HCT116 (cell line): ENCODE measurements at regions not wholly inside any gene's neighbourhood (a gene's known extent, or its start where the extent isn't known, plus 50 kb on each side); places are given as distances from the start of the nearest gene placed in this dataset.

ENCODE experiments used
- ATAC-seq: fragments of 200-7000 bp; cut with Tn5 transposase; 2 replicates; pipeline ENCODE4 v1.9.1; 2020; ENCODE audit warnings: mild to moderate bottlenecking, moderate library complexity
- BruUV-seq: library from RNA; stranded (reverse); fragments of 400-500 nt; replicated peaks from 2 replicates; lab custom pipeline; 2021; lab: Mats Ljungman, UMichigan
- CTCF ChIA-PET: fragments of 300-600 bp; sonication (Branson Sonifier 250); formaldehyde crosslinking; loops from one replicate; lab custom pipeline; 2021; ENCODE audit warnings: antibody characterized with exemption; lab: Charles Lee
- POLR2A ChIA-PET: fragments of 300-600, 350-600 bp; sonication (Branson Sonifier 250); formaldehyde crosslinking; loops from one replicate; lab custom pipeline; 2021; ENCODE audit warnings: antibody characterized with exemption; lab: Charles Lee
- RAD21 ChIA-PET, 2 experiments: fragments of 300-600 bp; sonication (Branson Sonifier 250); formaldehyde crosslinking; loops; one replicate each; lab custom pipeline; 2023; ENCODE audit warnings: low total read pairs in 2 of 2; ENCODE audit not compliant: uncharacterized antibody in 2 of 2, unreplicated experiment in 2 of 2, low non-redundant PET in 1 of 2; lab: Charles Lee
- DNase-seq: peaks from one replicate; pipeline ENCODE4 v3.0.0-alpha.2; 2010; ENCODE audit warnings: low read depth, low spot score
- H2AFZ ChIP-seq: fragments of 200-600 bp; shearing (Covaris generic), sonication (generic); 2 replicates; pipeline ENCODE4 v1.6.1; 2017; ENCODE audit warnings: low read depth, mixed run types, mixed read lengths, antibody characterized with exemption, low read length; ENCODE audit not compliant: poor library complexity, severe bottlenecking
- H3K27ac ChIP-seq: 2 replicates; pipeline ENCODE4 v1.5.1; 2012; ENCODE audit warnings: low read depth, low read length
- H3K27me3 ChIP-seq: fragments of 200-600 bp; sonication (generic); 2 replicates; pipeline ENCODE4 v1.6.1; 2016; ENCODE audit warnings: mixed run types, low read length, mixed read lengths; ENCODE audit not compliant: insufficient read depth
- H3K36me3 ChIP-seq, 2 experiments: fragments of 200-500 bp in 1 of 2; fragments of 200-600 bp in 1 of 2; sonication (Bioruptor generic) in 1 of 2; sonication (generic) in 1 of 2; 2 replicates each; pipeline versions ENCODE4 v1.5.1 to v1.6.1; 2014 to 2016; ENCODE audit warnings: low read length in 2 of 2, inconsistent platforms in 1 of 2, mixed read lengths in 1 of 2, mixed run types in 1 of 2; ENCODE audit not compliant: insufficient read depth in 2 of 2, control insufficient read depth in 1 of 2
- H3K4me1 ChIP-seq, 2 experiments: fragments of 200-600 bp in 1 of 2; sonication (generic) in 1 of 2; 2 replicates each; pipeline versions ENCODE4 v1.5.1 to v1.6.1; 2012 to 2017; ENCODE audit warnings: low read length in 2 of 2, inconsistent platforms in 1 of 2, mild to moderate bottlenecking in 1 of 2, mixed read lengths in 1 of 2, mixed run types in 1 of 2, moderate library complexity in 1 of 2; ENCODE audit not compliant: insufficient read depth in 2 of 2, control insufficient read depth in 1 of 2
- H3K4me2 ChIP-seq: fragments of 200-600 bp; sonication (generic); 2 replicates; pipeline ENCODE4 v1.6.1; 2017; ENCODE audit warnings: mixed run types, low read length, mixed read lengths
- H3K4me3 ChIP-seq, 2 experiments: fragments of 200-600 bp in 1 of 2; sonication (generic) in 1 of 2; replicated peaks in 1 of 2; 2 replicates each; pipeline ENCODE4 v1.5.1; 2011 to 2016; ENCODE audit warnings: low read length in 2 of 2, control low read depth in 1 of 2, low read depth in 1 of 2, mild to moderate bottlenecking in 1 of 2, mixed read lengths in 1 of 2, mixed run types in 1 of 2
- H3K79me2 ChIP-seq: fragments of 200-600 bp; sonication (generic); 2 replicates; pipeline ENCODE4 v1.6.1; 2017; ENCODE audit warnings: mild to moderate bottlenecking, mixed run types, low read length, moderate library complexity, mixed read lengths; ENCODE audit not compliant: insufficient read depth
- H3K9ac ChIP-seq: fragments of 200-600 bp; sonication (generic); 2 replicates; pipeline ENCODE4 v1.6.1; 2016; ENCODE audit warnings: low read length, mixed read lengths
- H3K9me2 ChIP-seq: fragments of 200-600 bp; sonication (generic), shearing (Covaris generic); 2 replicates; pipeline ENCODE4 v1.6.1; 2017; ENCODE audit warnings: mixed run types, mild to moderate bottlenecking, moderate library complexity; ENCODE audit not compliant: insufficient read depth
- H3K9me3 ChIP-seq, 2 experiments: fragments of 200-500 bp in 1 of 2; fragments of 200-600 bp in 1 of 2; sonication (Bioruptor generic) in 1 of 2; sonication (generic) in 1 of 2; 2 replicates each; pipeline ENCODE4 v1.6.1; 2014 to 2017; ENCODE audit warnings: low read length in 2 of 2, mixed read lengths in 2 of 2, inconsistent platforms in 1 of 2, low read depth in 1 of 2, mild to moderate bottlenecking in 1 of 2, mixed run types in 1 of 2, moderate library complexity in 1 of 2; ENCODE audit not compliant: control insufficient read depth in 1 of 2, insufficient read depth in 1 of 2
- H4K20me1 ChIP-seq: fragments of 200-600 bp; sonication (generic), shearing (Covaris generic); 2 replicates; pipeline ENCODE4 v1.6.1; 2017; ENCODE audit warnings: mixed run types, mild to moderate bottlenecking, moderate library complexity; ENCODE audit not compliant: insufficient read depth
- ATF3 ChIP-seq: IDR thresholded peaks from 2 replicates; pipeline ENCODE4 v1.6.1; 2012
- CBX3 ChIP-seq: IDR thresholded peaks from 2 replicates; pipeline ENCODE4 v1.6.1; 2012; ENCODE audit warnings: low read depth
- CEBPB ChIP-seq: IDR thresholded peaks from 2 replicates; pipeline ENCODE4 v1.6.1; 2012; ENCODE audit warnings: low read depth
- CTCF ChIP-seq, 3 experiments: fragments of 200-600 bp in 1 of 3; sonication (generic) in 1 of 3; IDR thresholded peaks in 2 of 3; conservative IDR thresholded peaks in 1 of 3; 2 replicates each; pipeline ENCODE4 v1.5.1; 2012 to 2017; ENCODE audit warnings: low read depth in 2 of 3, low read length in 2 of 3, antibody characterized with exemption in 1 of 3, borderline replicate concordance in 1 of 3, control low read depth in 1 of 3, mild to moderate bottlenecking in 1 of 3, mixed read lengths in 1 of 3, mixed run types in 1 of 3, moderate library complexity in 1 of 3; ENCODE audit not compliant: insufficient read depth in 1 of 3
- EGR1 ChIP-seq: IDR thresholded peaks from 2 replicates; pipeline ENCODE4 v1.6.1; 2012; ENCODE audit warnings: low read depth
- ELF1 ChIP-seq: IDR thresholded peaks from 2 replicates; pipeline ENCODE4 v1.6.1; 2012; ENCODE audit warnings: low read depth, borderline replicate concordance
- FOSL1 ChIP-seq: IDR thresholded peaks from 2 replicates; pipeline ENCODE4 v1.6.1; 2012; ENCODE audit warnings: low read depth
- POLR2A ChIP-seq: IDR thresholded peaks from 2 replicates; pipeline ENCODE4 v1.7.0; 2011; ENCODE audit warnings: borderline replicate concordance; ENCODE audit not compliant: insufficient read depth, insufficient read length; ENCODE audit errors: extremely low read depth
- POLR2AphosphoS5 ChIP-seq: IDR thresholded peaks from 2 replicates; pipeline ENCODE4 v1.6.1; 2011; ENCODE audit warnings: mild to moderate bottlenecking, low read depth, low read length, moderate library complexity
- RAD21 ChIP-seq: IDR thresholded peaks from 2 replicates; pipeline ENCODE4 v1.6.1; 2012; ENCODE audit warnings: low read depth, mild to moderate bottlenecking
- REST ChIP-seq: IDR thresholded peaks from 2 replicates; pipeline ENCODE4 v1.6.1; 2012; ENCODE audit warnings: low read depth
- SP1 ChIP-seq: IDR thresholded peaks from 2 replicates; pipeline ENCODE4 v1.6.1; 2012; ENCODE audit warnings: low read depth
- SRF ChIP-seq: IDR thresholded peaks from 2 replicates; pipeline ENCODE4 v1.6.1; 2012; ENCODE audit warnings: low read depth
- TCF7L2 ChIP-seq: IDR thresholded peaks from 2 replicates; pipeline ENCODE4 v1.7.0; 2011; ENCODE audit warnings: borderline replicate concordance, inconsistent platforms; ENCODE audit not compliant: insufficient read depth, insufficient read length; ENCODE audit errors: extremely low read depth
- YY1 ChIP-seq: IDR thresholded peaks from 2 replicates; pipeline ENCODE4 v1.6.1; 2011; ENCODE audit warnings: low read length, low read depth, moderate library complexity, mild to moderate bottlenecking; ENCODE audit not compliant: insufficient replicate concordance; ENCODE audit errors: extremely low read depth
- ZBTB33 ChIP-seq: IDR thresholded peaks from 2 replicates; pipeline ENCODE4 v1.6.1; 2011; ENCODE audit warnings: mild to moderate bottlenecking, low read length, moderate library complexity; ENCODE audit not compliant: insufficient replicate concordance; ENCODE audit errors: extremely low read depth
- ZFX ChIP-seq: fragments of 450-650 bp; IDR thresholded peaks from 2 replicates; pipeline ENCODE4 v1.6.1; 2017
- ZNF274 ChIP-seq: fragments of 200-500 bp; sonication (Bioruptor generic); IDR thresholded peaks from 2 replicates; pipeline ENCODE4 v1.6.1; 2014; ENCODE audit warnings: mild to moderate bottlenecking, low read depth, low read length, inconsistent platforms
- intact Hi-C: fragments of 100-400 bp; cut with micrococcal nuclease; formaldehyde crosslinking; loops from 2 replicates; pipeline ENCODE4 v1.10.0; 2022
- TF ChIP-seq, protein P1 (sequence below): IDR thresholded peaks from 2 replicates; pipeline ENCODE4 v1.6.1; 2012

DNA sequence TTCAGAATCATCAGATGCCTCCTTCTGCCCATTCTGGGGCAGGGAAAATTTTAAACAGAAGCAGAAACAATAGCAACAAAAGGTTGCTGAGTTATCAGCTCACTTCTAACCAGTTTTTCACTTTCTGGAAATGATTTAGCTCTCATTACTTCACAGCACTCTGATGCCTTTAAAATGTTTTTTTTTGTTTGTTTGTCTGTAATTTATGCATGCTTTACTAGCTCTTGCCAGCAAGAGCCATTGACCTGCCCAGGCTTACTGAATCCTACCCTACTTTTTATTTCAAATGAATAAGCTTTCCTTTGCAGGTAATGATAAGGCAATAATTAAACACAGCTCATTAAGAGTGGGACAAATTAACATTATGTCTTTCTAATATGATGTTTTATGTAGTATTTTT is 466.1 kb upstream of the NOVA1 start:
- no peak for TF ChIP-seq SP1
- TF ChIP-seq FOSL1 = no peak
- TF ChIP-seq ATF3 = no peak
- no peak for TF ChIP-seq POLR2AphosphoS5
- TF ChIP-seq ELF1 = no peak
- TF ChIP-seq ZBTB33 = no peak
- no peak for TF ChIP-seq TCF7L2
- TF ChIP-seq ZFX = no peak
- TF ChIP-seq RAD21 = no peak
- TF ChIP-seq SRF = no peak
- TF ChIP-seq CBX3 = no peak
- TF ChIP-seq YY1 = no peak
- TF ChIP-seq ZNF274 = no peak
- TF ChIP-seq REST = no peak
- TF ChIP-seq CEBPB = no peak
- TF ChIP-seq, protein P1, sequence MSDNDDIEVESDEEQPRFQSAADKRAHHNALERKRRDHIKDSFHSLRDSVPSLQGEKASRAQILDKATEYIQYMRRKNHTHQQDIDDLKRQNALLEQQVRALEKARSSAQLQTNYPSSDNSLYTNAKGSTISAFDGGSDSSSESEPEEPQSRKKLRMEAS = no peak
- no peak for TF ChIP-seq POLR2A
- no peak for TF ChIP-seq CTCF (IDR thresholded peaks at IDR 0.05 in 2 of 3, conservative IDR thresholded peaks at IDR 0.05 in 1 of 3; ENCODE audit: borderline replicate concordance in 1 of 3, insufficient read depth in 1 of 3, low read depth in 2 of 3, low read length in 2 of 3)
- no peak for TF ChIP-seq EGR1
- RAD21 ChIA-PET = no interaction called here
- H2AFZ ChIP-seq = no peak overlapping the region
- no TSS peak for BruUV-seq
- no peak overlapping the region for H3K27ac ChIP-seq
- intact Hi-C loops = no loop called here
- H3K9me2 ChIP-seq = no peaks in the 10 kb centered on the region
- H4K20me1 ChIP-seq = no peaks in the 10 kb centered on the region
- no peak for ATAC-seq
- no peak overlapping the region for H3K4me2 ChIP-seq
- H3K27me3 ChIP-seq = no peaks in the 10 kb centered on the region
- H3K79me2 ChIP-seq = no peaks in the 10 kb centered on the region
- no peaks in the 10 kb centered on the region for H3K4me1 ChIP-seq
- H3K9me3 ChIP-seq = peaks cover 16 to 28% of the 10 kb centered on the region in 2 experiments; a peak in 3 of 4 replicates
- DNase-seq = no peak
- POLR2A ChIA-PET = no interaction called here
- H3K9ac ChIP-seq = no peak overlapping the region
- H3K36me3 ChIP-seq = no peaks in the 10 kb centered on the region; a peak in 1 of 4 replicates
- CTCF ChIA-PET = no interaction called here
- H3K4me3 ChIP-seq = no peak overlapping the region
